ENCODE measurements at regions not wholly inside any gene's neighbourhood (a gene's known extent, or its start where the extent isn't known, plus 50 kb on each side); places are given as distances from the start of the nearest gene placed in this dataset.

DNA sequence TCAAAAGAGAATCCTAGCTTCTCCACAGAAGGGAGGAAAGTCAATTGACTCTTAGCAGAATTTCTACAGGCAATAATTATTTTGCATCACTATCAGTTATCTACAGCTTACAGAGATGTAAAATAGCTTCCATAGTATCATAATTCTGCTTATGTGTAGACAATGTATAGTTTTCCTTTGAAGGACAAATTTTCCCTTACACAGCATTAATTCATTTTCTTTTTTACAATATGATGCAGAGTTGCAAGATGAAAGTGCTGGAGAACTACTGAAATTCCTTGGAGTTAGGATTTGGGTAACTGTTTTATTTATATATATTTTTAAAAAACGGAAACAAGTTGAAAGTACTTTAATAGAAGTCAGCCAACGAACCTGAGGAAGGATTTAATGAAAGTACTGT, 111.0 kb upstream of the CPHXL start:
- no peak overlapping the region for H3K27ac ChIP-seq (ENCODE audit: low read depth, low read length)
- H3K4me1 ChIP-seq (ENCODE audit: insufficient read depth, low read length) = peaks cover 8% of the 10 kb centered on the region
- no peaks in the 10 kb centered on the region for H3K36me3 ChIP-seq (ENCODE audit: insufficient read depth, low read length)
- peaks cover 100% of the 10 kb centered on the region for H3K27me3 ChIP-seq (ENCODE audit: insufficient read depth, low read length)
- H3K4me3 ChIP-seq (ENCODE audit: low read length) = no peak overlapping the region
- H3K9me3 ChIP-seq (ENCODE audit: insufficient read depth, low read depth, low read length) = peaks cover 3% of the 10 kb centered on the region; the same call in 1 of the 2 replicates
- H3K9ac ChIP-seq (ENCODE audit: low read depth, low read length) = no peak overlapping the region
- WGBS = 80% methylated on average over 2 of the region's 2 CpGs

DNA sequence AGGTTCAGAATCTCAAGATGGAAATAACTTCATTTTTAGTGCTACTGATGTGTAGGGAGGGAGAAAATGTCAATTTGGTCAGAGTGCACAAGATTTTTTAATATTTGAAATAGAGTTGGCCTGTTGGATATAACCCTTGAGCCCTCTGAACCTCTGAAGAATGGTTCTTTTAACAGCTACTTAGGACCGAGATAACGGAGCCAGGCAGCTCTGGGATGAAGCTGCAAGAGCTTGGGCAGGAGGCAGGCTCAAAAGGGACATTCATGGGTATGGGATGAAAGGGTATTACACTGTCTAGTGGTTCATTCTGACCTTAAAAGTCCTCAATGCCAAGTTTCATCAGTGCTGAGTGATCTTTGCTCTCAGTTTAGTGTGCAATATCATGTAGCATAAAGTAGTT, 111.4 kb upstream of the CPHXL start:
- Histone ChIP-seq H3K27me3 (ENCODE audit: insufficient read depth, low read length) (peaks cover 100% of the 10 kb centered on the region), H3K4me3 (ENCODE audit: low read length) (no peak overlapping the region), H3K4me1 (ENCODE audit: insufficient read depth, low read length) (peaks cover 8% of the 10 kb centered on the region), H3K27ac (ENCODE audit: low read depth, low read length) (no peak overlapping the region), H3K36me3 (ENCODE audit: insufficient read depth, low read length) (no peaks in the 10 kb centered on the region), H3K9me3 (ENCODE audit: insufficient read depth, low read depth, low read length) (peaks cover 3% of the 10 kb centered on the region; the same call in 1 of the 2 replicates), H3K9ac (ENCODE audit: low read depth, low read length) (no peak overlapping the region)
- WGBS = 64% methylated on average over 2 of the region's 2 CpGs

DNA sequence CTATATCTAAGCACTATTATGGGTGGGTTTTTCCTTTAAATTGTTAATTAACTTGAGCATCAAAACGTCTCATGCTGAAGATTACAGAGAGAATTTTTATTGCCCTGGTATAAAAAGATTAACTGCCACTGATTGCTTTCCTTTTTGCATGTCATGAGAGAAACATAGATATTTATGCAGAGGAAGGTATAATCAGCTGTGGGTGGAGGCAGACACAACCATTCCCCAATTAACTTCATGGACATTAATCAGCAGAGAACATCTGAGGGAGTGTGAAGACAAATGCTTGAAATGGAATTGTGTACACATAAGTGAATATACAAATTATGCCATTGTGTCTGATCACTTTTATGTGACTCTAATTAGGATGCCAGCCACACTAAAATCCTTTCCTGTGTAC, 115.2 kb upstream of the CPHXL start:
- H3K4me3 ChIP-seq (ENCODE audit: low read length) = no peak overlapping the region
- peaks cover 86% of the 10 kb centered on the region for H3K27me3 ChIP-seq (ENCODE audit: insufficient read depth, low read length)
- H3K36me3 ChIP-seq (ENCODE audit: insufficient read depth, low read length) = no peaks in the 10 kb centered on the region
- H3K4me1 ChIP-seq (ENCODE audit: insufficient read depth, low read length) = peaks cover 2% of the 10 kb centered on the region
- H3K9ac ChIP-seq (ENCODE audit: low read depth, low read length) = no peak overlapping the region
- WGBS = 62% methylated on average over 1 of the region's 1 CpG
- H3K9me3 ChIP-seq (ENCODE audit: insufficient read depth, low read depth, low read length) = no peaks in the 10 kb centered on the region
- no peak overlapping the region for H3K27ac ChIP-seq (ENCODE audit: low read depth, low read length)

- Histone ChIP-seq H3K36me3 (ENCODE audit: insufficient read depth, low read length) (no peaks in the 10 kb centered on the region), H3K27ac (ENCODE audit: low read depth, low read length) (no peak overlapping the region), H3K4me1 (ENCODE audit: insufficient read depth, low read length) (no peaks in the 10 kb centered on the region), H3K27me3 (ENCODE audit: insufficient read depth, low read length) (peaks cover 30% of the 10 kb centered on the region), H3K9me3 (ENCODE audit: insufficient read depth, low read depth, low read length) (no peaks in the 10 kb centered on the region), H3K9ac (ENCODE audit: low read depth, low read length) (no peak overlapping the region), H3K4me3 (ENCODE audit: low read length) (no peak overlapping the region)
- 80% methylated on average over 1 of the region's 1 CpG for WGBS
These were observed 120.9 kb upstream of the CPHXL start for GRCh38 chr16:75847172-75847571.

DNA sequence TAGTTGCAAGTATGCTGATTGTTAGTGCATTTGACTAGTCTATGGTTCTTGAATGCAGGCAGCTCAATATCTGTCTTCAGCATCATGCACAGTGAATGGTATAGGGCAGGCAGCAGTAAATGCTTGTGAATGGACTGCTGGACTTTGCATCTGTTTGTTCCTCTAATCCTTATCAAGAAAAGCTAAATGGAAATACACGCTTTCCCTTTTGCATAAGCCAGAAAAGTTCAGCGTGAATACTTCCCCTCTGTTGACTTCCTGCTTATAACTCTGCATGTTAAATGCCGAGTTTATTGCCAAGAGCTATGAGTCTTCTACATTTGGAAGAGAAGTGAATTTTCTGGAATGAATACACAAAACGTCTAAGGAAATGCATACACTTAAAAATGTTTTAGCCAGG, 127.9 kb upstream of the CPHXL start:
- Histone ChIP-seq H3K9me3 (ENCODE audit: insufficient read depth, low read depth, low read length) (no peaks in the 10 kb centered on the region), H3K4me3 (ENCODE audit: low read length) (no peak overlapping the region), H3K36me3 (ENCODE audit: insufficient read depth, low read length) (no peaks in the 10 kb centered on the region), H3K9ac (ENCODE audit: low read depth, low read length) (no peak overlapping the region), H3K4me1 (ENCODE audit: insufficient read depth, low read length) (no peaks in the 10 kb centered on the region), H3K27me3 (ENCODE audit: insufficient read depth, low read length) (no peaks in the 10 kb centered on the region; the same call in 1 of the 2 replicates), H3K27ac (ENCODE audit: low read depth, low read length) (no peak overlapping the region)
- WGBS = 89% methylated on average over 4 of the region's 4 CpGs

- H3K9me3 ChIP-seq (ENCODE audit: insufficient read depth, low read depth, low read length) = no peaks in the 10 kb centered on the region
- 78% methylated on average over 12 of the region's 14 CpGs for WGBS
- no peak overlapping the region for H3K27ac ChIP-seq (ENCODE audit: low read depth, low read length)
- H3K9ac ChIP-seq (ENCODE audit: low read depth, low read length) = no peak overlapping the region
- no peak overlapping the region for H3K4me3 ChIP-seq (ENCODE audit: low read length)
- no peaks in the 10 kb centered on the region for H3K4me1 ChIP-seq (ENCODE audit: insufficient read depth, low read length)
- no peaks in the 10 kb centered on the region for H3K36me3 ChIP-seq (ENCODE audit: insufficient read depth, low read length)
- peaks cover 3% of the 10 kb centered on the region; the same call in 1 of the 2 replicates for H3K27me3 ChIP-seq (ENCODE audit: insufficient read depth, low read length)
These were observed 134.2 kb upstream of the CPHXL start for GRCh38 chr16:75860326-75861053.

DNA sequence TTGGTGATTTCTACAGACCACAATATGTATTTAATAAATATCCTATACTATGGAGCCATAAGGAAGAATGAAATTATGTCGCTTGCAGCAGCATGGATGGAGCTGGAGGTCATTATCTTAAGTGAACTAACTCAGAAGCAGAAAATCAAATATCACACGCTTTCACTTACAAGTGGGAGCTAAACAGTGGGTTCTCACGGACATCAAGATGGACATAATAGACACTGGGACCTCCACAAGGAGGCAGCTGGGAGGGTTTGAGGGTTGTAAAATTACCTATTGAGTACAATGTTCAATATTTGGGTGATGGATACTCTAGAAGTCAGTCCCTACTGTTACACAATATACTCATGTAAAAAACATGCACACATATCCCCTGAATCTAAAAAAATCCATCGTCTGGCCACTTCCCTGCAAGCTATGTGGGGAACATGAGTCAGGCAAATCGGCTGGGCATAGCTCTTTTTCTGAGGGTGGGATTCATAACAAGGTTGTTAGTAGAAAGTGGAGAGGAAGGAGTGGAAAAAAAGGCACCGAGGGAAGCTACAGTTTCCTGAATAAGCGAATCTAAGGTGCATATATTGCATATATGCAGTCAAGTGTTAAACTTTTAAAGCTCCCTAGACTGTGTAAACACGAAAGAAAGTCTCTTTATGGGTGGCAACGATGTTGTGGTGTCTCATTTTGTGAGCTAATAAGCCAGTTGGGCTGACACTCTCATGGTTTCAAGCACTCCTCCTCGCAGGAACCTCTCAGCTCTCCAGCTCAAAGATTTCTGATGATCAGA, 135.2 kb upstream of the CPHXL start:
- Histone ChIP-seq H3K4me3 (ENCODE audit: low read length) (no peak overlapping the region), H3K9me3 (ENCODE audit: insufficient read depth, low read depth, low read length) (no peaks in the 10 kb centered on the region), H3K36me3 (ENCODE audit: insufficient read depth, low read length) (no peaks in the 10 kb centered on the region), H3K27ac (ENCODE audit: low read depth, low read length) (no peak overlapping the region), H3K4me1 (ENCODE audit: insufficient read depth, low read length) (no peaks in the 10 kb centered on the region), H3K27me3 (ENCODE audit: insufficient read depth, low read length) (peaks cover 3% of the 10 kb centered on the region; the same call in 1 of the 2 replicates), H3K9ac (ENCODE audit: low read depth, low read length) (no peak overlapping the region)
- 86% methylated on average over 9 of the region's 10 CpGs for whole genome bisulfite sequencing

DNA sequence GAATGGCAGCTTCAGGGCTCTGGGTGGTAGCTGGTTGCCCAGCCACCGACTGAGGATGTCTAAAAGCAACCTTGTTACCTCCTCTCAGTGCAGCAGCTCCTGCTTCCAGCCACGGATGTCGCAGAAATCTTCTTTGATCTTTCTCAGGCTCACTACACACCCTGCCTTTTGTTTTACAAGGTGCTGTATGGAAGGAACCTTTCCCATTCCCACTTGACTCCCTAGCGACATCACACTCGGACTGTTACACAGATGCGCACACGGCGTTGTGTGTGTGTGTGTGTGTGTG, 135.8 kb upstream of the CPHXL start:
- no peak overlapping the region for H3K4me3 ChIP-seq (ENCODE audit: low read length)
- no peak overlapping the region for H3K9ac ChIP-seq (ENCODE audit: low read depth, low read length)
- WGBS = 92% methylated on average over 7 of the region's 8 CpGs
- H3K4me1 ChIP-seq (ENCODE audit: insufficient read depth, low read length) = no peaks in the 10 kb centered on the region
- no peak overlapping the region for H3K27ac ChIP-seq (ENCODE audit: low read depth, low read length)
- no peaks in the 10 kb centered on the region for H3K36me3 ChIP-seq (ENCODE audit: insufficient read depth, low read length)
- no peaks in the 10 kb centered on the region for H3K9me3 ChIP-seq (ENCODE audit: insufficient read depth, low read depth, low read length)
- H3K27me3 ChIP-seq (ENCODE audit: insufficient read depth, low read length) = peaks cover 3% of the 10 kb centered on the region; the same call in 1 of the 2 replicates

DNA sequence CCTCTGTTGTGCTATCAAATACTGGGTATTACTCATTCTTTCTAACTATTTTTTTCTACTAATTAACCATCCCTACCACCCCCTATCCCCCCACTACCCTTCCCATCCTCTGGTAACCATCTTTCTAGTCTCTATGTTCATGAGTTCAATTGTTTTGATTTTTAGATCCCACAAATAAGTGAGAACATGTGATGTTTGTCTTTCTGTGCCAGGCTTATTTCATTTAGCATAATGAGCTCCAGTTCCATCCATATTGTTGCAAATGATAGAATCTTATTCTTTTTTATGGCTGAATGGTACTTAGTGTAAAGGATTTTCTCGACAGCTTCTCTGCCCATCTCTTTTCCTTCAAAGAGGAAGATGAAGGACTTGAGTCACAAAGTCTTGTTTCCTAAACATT, 138.0 kb upstream of the CPHXL start:
- Histone ChIP-seq H3K27me3 (ENCODE audit: insufficient read depth, low read length) (peaks cover 3% of the 10 kb centered on the region; the same call in 1 of the 2 replicates), H3K36me3 (ENCODE audit: insufficient read depth, low read length) (no peaks in the 10 kb centered on the region), H3K9me3 (ENCODE audit: insufficient read depth, low read depth, low read length) (no peaks in the 10 kb centered on the region), H3K4me1 (ENCODE audit: insufficient read depth, low read length) (no peaks in the 10 kb centered on the region), H3K4me3 (ENCODE audit: low read length) (no peak overlapping the region), H3K27ac (ENCODE audit: low read depth, low read length) (no peak overlapping the region), H3K9ac (ENCODE audit: low read depth, low read length) (no peak overlapping the region)
- no CpG with 5 or more reads among the region's 1 CpG for WGBS

DNA sequence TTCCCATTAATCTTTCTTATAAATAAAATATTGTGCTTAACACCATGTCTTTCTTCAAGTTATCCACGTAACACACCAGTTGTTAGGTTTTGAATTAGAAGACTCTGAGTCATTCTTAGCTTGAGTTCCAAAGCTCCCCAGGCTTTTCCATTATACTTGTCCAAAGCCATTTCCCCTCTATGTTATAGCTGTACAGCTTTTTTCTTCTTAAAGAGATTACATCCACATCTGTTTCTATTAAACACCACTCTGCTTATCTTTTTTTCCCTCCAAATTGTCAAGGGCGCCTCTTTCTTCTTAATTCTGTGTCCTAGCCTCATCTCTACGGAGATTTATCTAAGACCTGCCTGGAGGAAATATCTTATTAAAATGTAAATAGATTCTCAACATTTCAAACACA, 139.4 kb upstream of the CPHXL start:
- Histone ChIP-seq H3K9me3 (ENCODE audit: insufficient read depth, low read depth, low read length) (no peaks in the 10 kb centered on the region), H3K27ac (ENCODE audit: low read depth, low read length) (no peak overlapping the region), H3K27me3 (ENCODE audit: insufficient read depth, low read length) (peaks cover under 1% of the 10 kb centered on the region; the same call in 1 of the 2 replicates), H3K36me3 (ENCODE audit: insufficient read depth, low read length) (no peaks in the 10 kb centered on the region), H3K4me1 (ENCODE audit: insufficient read depth, low read length) (no peaks in the 10 kb centered on the region), H3K9ac (ENCODE audit: low read depth, low read length) (no peak overlapping the region), H3K4me3 (ENCODE audit: low read length) (no peak overlapping the region)
- 96% methylated on average over 3 of the region's 3 CpGs for WGBS

- Histone ChIP-seq H3K9ac (ENCODE audit: low read depth, low read length) (no peak overlapping the region), H3K4me1 (ENCODE audit: insufficient read depth, low read length) (no peaks in the 10 kb centered on the region), H3K9me3 (ENCODE audit: insufficient read depth, low read depth, low read length) (no peaks in the 10 kb centered on the region), H3K4me3 (ENCODE audit: low read length) (no peak overlapping the region), H3K36me3 (ENCODE audit: insufficient read depth, low read length) (no peaks in the 10 kb centered on the region), H3K27ac (ENCODE audit: low read depth, low read length) (no peak overlapping the region), H3K27me3 (ENCODE audit: insufficient read depth, low read length) (peaks cover 5% of the 10 kb centered on the region)
- WGBS = 95% methylated on average over 9 of the region's 9 CpGs
These were observed 142.6 kb upstream of the CPHXL start for GRCh38 chr16:75868636-75869632.

Measured in HUES64 (cell line).